Kidney glomerular epithelial cell (primary cell): ENCODE measurements at regions not wholly inside any gene's neighbourhood (a gene's known extent, or its start where the extent isn't known, plus 50 kb on each side); places are given as distances from the start of the nearest gene placed in this dataset.

Experiments used
- DNase-seq: peaks from one replicate; lab custom pipeline; 2025; lab: John Stamatoyannopoulos, UW

GRCh38 chr22:48278620-48279460 lies 1516.4 kb downstream of the TBC1D22A start:
- no peak for DNase-seq

GRCh38 chr22:48277868-48278581 lies 1515.6 kb downstream of the TBC1D22A start:
- no peak for DNase-seq

- DNase-seq, result no peak
Observed at GRCh38 chr22:48276994-48277867, 1514.8 kb downstream of the TBC1D22A start.

GRCh38 chr22:48275412-48275811 lies 1513.0 kb downstream of the TBC1D22A start:
- no peak for DNase-seq

GRCh38 chr22:48270731-48271130 lies 1508.3 kb downstream of the TBC1D22A start:
- no peak for DNase-seq

- DNase-seq, result no peak
Observed at GRCh38 chr22:48268771-48269552, 1506.5 kb downstream of the TBC1D22A start.

- DNase-seq, result no peak
Observed at GRCh38 chr22:48268293-48268692, 1505.8 kb downstream of the TBC1D22A start.

GRCh38 chr22:48267681-48268080 lies 1505.2 kb downstream of the TBC1D22A start:
- DNase-seq, result no peak

- no peak for DNase-seq
Observed at GRCh38 chr22:48265000-48265625, 1502.7 kb downstream of the TBC1D22A start.

- no peak for DNase-seq
Observed at GRCh38 chr22:48264586-48264985, 1502.1 kb downstream of the TBC1D22A start.

- no peak for DNase-seq
Observed at GRCh38 chr22:48263791-48264351, 1501.4 kb downstream of the TBC1D22A start.

- DNase-seq, result no peak
Observed at GRCh38 chr22:48263431-48263765, 1500.9 kb downstream of the TBC1D22A start.

GRCh38 chr22:48262596-48263430 lies 1500.4 kb downstream of the TBC1D22A start:
- DNase-seq, result no peak

- DNase-seq, result no peak
Observed at GRCh38 chr22:48261706-48262105, 1499.3 kb downstream of the TBC1D22A start.

GRCh38 chr22:48261048-48261621 lies 1498.7 kb downstream of the TBC1D22A start:
- DNase-seq, result no peak

- no peak for DNase-seq
Observed at GRCh38 chr22:48259991-48260670, 1497.7 kb downstream of the TBC1D22A start.

- DNase-seq, result no peak
Observed at GRCh38 chr22:48258811-48259210, 1496.4 kb downstream of the TBC1D22A start.

GRCh38 chr22:48258064-48258701 lies 1495.7 kb downstream of the TBC1D22A start:
- no peak for DNase-seq

GRCh38 chr22:48257685-48258055 lies 1495.2 kb downstream of the TBC1D22A start:
- DNase-seq, result no peak
